GM21717 (cell line): ENCODE measurements at regions not wholly inside any gene's neighbourhood (a gene's known extent, or its start where the extent isn't known, plus 50 kb on each side); places are given as distances from the start of the nearest gene placed in this dataset.

Source experiments
- ATAC-seq: cut with Tn5 transposase; IDR thresholded peaks from one replicate; pipeline ENCODE4 v1.9.1; 2021; ENCODE audit warnings: mild to moderate bottlenecking, moderate library complexity; ENCODE audit not compliant: unreplicated experiment

- ATAC-seq: no peak
Measured at GRCh38 chr1:234666761-234667160, 56.8 kb upstream of the IRF2BP2 start.

- ATAC-seq: no peak
Measured at GRCh38 chr1:234665975-234666605, 56.1 kb upstream of the IRF2BP2 start.

GRCh38 chr1:234662148-234662547, 52.2 kb upstream of the IRF2BP2 start:
- ATAC-seq: no peak

- no peak for ATAC-seq
Measured at GRCh38 chr1:234661317-234661928, 51.4 kb upstream of the IRF2BP2 start.

DNA sequence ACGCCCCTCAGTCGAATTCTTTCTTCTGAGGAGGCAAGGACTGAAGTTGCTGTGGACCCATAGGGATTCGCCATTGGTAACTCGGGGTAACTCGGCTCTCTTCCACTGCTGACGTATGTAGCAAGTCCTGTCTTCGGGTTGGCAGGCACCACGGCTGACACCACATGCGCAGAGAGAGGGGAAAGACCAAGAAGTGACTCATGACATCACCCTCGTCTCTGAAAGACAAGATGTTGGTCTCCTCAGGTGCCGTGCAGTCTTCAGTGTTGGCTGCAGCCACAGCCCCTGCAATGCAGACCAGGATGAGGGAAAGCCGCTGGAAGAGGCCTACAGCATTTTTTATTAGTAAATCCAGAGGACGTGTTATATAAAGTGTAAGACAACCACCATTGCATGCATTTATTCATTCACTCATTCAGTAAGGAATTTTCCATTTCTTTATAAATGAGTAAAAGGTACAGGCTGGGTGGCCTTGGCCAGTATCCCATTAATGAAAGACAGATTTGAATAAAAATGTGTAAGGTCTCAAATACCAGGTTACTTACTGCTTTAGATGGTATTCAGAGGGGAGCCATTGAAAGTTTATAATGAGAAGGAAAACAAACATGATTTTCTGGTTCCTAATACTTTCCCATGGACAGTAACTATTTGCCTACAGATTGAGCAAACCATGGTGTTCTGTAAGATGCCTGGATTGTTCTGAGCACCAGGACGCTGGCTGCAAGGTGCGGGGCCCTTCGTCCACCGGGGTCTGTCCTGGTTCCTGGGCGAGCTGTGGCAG, 50.7 kb upstream of the IRF2BP2 start:
- no peak for ATAC-seq
